Ishikawa (cell line): ENCODE measurements at regions not wholly inside any gene's neighbourhood (a gene's known extent, or its start where the extent isn't known, plus 50 kb on each side); places are given as distances from the start of the nearest gene placed in this dataset.

Source experiments
- CEBPB ChIP-seq: IDR thresholded peaks from 2 replicates; pipeline ENCODE4 v1.6.1; 2012
- CREB1 ChIP-seq: IDR thresholded peaks from 2 replicates; pipeline ENCODE4 v1.6.1; 2012; ENCODE audit warnings: low read depth
- EGR1 ChIP-seq: IDR thresholded peaks from 2 replicates; pipeline ENCODE4 v1.6.1; 2012
- EP300 ChIP-seq: IDR thresholded peaks from 2 replicates; pipeline ENCODE4 v1.6.1; 2012; ENCODE audit warnings: borderline replicate concordance
- FOXM1 ChIP-seq: IDR thresholded peaks from 2 replicates; pipeline ENCODE4 v1.6.1; 2012; ENCODE audit warnings: low read depth, borderline replicate concordance
- MAX ChIP-seq: IDR thresholded peaks from 2 replicates; pipeline ENCODE4 v1.6.1; 2012
- RAD21 ChIP-seq: IDR thresholded peaks from 2 replicates; pipeline ENCODE4 v1.6.1; 2012; ENCODE audit warnings: low read depth
- REST ChIP-seq: IDR thresholded peaks from 2 replicates; pipeline ENCODE4 v1.6.1; 2012; ENCODE audit warnings: low read depth, mild to moderate bottlenecking
- TAF1 ChIP-seq: IDR thresholded peaks from 2 replicates; pipeline ENCODE4 v1.6.1; 2012; ENCODE audit warnings: low read depth, mild to moderate bottlenecking
- TCF12 ChIP-seq: IDR thresholded peaks from 2 replicates; pipeline ENCODE4 v1.6.1; 2012; ENCODE audit warnings: low read depth
- TEAD4 ChIP-seq: IDR thresholded peaks from 2 replicates; pipeline ENCODE4 v1.6.1; 2012
- USF1 ChIP-seq: IDR thresholded peaks from 2 replicates; pipeline ENCODE4 v1.6.1; 2012
- YY1 ChIP-seq: IDR thresholded peaks from 2 replicates; pipeline ENCODE4 v1.6.1; 2012; ENCODE audit warnings: low read depth
- ZBTB7A ChIP-seq: IDR thresholded peaks from 2 replicates; pipeline ENCODE4 v1.6.1; 2012; ENCODE audit warnings: low read depth

- TF ChIP-seq REST (no peak), FOXM1 (no peak), MAX (no peak), YY1 (no peak), TCF12 (no peak), CREB1 (no peak), EP300 (no peak), RAD21 (no peak), ZBTB7A (no peak), CEBPB (no peak), TEAD4 (no peak), EGR1 (no peak), TAF1 (no peak), USF1 (no peak)
These were observed 156.1 kb downstream of the SLC38A4 start for GRCh38 chr12:46669720-46670119.
